ENCODE measurements at regions not wholly inside any gene's neighbourhood (a gene's known extent, or its start where the extent isn't known, plus 50 kb on each side); places are given as distances from the start of the nearest gene placed in this dataset.
A peak's percentile ranks its signal among the peaks of the same experiment; 100 is the strongest.

DNA sequence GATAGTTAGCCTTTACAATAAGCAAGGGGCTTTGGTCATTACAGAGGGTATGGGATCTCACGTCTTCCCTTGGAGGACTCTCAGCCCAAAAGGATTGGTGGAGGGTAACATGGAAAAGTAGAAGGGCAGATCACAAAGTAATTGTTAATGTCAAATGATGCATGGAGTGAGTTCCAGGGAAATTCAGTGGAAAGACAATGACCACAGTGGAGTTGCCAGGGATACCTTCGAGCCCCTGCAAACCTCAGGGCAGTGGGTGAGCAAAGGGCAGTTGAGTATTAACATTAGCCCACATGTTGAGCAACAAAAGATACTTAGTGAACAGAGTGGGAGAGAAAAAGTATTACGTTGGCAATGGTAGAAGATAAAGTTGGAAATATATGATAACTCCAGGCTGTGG, 593.4 kb upstream of the NR2F2 start:
- Histone ChIP-seq H2AFZ (ENCODE audit: control insufficient read depth, low read length) (no peak overlapping the region), H3K36me3 (ENCODE audit: control insufficient read depth in 2 of 2, extremely low read depth in 1 of 2, insufficient read depth in 2 of 2, low read length in 2 of 2) (no peaks in the 10 kb centered on the region), H4K20me1 (ENCODE audit: control insufficient read depth, extremely low read depth, insufficient read depth, low read length) (no peaks in the 10 kb centered on the region), H3K79me2 (ENCODE audit: control insufficient read depth, insufficient read depth, low read length) (no peaks in the 10 kb centered on the region), H3K4me3 (ENCODE audit: control insufficient read depth in 2 of 3, extremely low read depth in 1 of 3, insufficient read depth in 2 of 3, low read depth in 1 of 3, low read length in 3 of 3) (no peak overlapping the region), H3K27ac (ENCODE audit: control insufficient read depth, insufficient read depth, low read length) (no peak overlapping the region), H3K9ac (ENCODE audit: control insufficient read depth, extremely low read depth, insufficient read depth, low read length) (no peak overlapping the region), H3K9me3 (ENCODE audit: control insufficient read depth, low read depth, low read length) (no peaks in the 10 kb centered on the region), H3K4me2 (ENCODE audit: control insufficient read depth, extremely low read depth, insufficient read depth, low read depth, low read length) (no peak overlapping the region), H3K27me3 (ENCODE audit: control insufficient read depth, extremely low read depth, insufficient read depth, low read length) (no peaks in the 10 kb centered on the region), H3K4me1 (ENCODE audit: control insufficient read depth, extremely low read depth, insufficient read depth, low read length) (peaks cover 5% of the 10 kb centered on the region), H3K9me1 (ENCODE audit: control insufficient read depth, extremely low read depth, insufficient read depth, low read length) (no peaks in the 10 kb centered on the region)
- dilution Hi-C loops (cut with MboI; ENCODE audit: extremely low pct_ligation_motif_present, low sequenced_read_pairs): no loop called here
- FAIRE-seq (no peak), DNase-seq (ENCODE audit: low read depth, low spot score) (no peak)
- no peak for TF ChIP-seq EZH2 (IDR thresholded peaks at IDR 0.05; ENCODE audit: low read length)
- TF ChIP-seq, protein P1, sequence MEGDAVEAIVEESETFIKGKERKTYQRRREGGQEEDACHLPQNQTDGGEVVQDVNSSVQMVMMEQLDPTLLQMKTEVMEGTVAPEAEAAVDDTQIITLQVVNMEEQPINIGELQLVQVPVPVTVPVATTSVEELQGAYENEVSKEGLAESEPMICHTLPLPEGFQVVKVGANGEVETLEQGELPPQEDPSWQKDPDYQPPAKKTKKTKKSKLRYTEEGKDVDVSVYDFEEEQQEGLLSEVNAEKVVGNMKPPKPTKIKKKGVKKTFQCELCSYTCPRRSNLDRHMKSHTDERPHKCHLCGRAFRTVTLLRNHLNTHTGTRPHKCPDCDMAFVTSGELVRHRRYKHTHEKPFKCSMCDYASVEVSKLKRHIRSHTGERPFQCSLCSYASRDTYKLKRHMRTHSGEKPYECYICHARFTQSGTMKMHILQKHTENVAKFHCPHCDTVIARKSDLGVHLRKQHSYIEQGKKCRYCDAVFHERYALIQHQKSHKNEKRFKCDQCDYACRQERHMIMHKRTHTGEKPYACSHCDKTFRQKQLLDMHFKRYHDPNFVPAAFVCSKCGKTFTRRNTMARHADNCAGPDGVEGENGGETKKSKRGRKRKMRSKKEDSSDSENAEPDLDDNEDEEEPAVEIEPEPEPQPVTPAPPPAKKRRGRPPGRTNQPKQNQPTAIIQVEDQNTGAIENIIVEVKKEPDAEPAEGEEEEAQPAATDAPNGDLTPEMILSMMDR (optimal IDR thresholded peaks at IDR 0.05 in 1 of 3, IDR thresholded peaks at IDR 0.05 in 1 of 3, conservative IDR thresholded peaks at IDR 0.05 in 1 of 3; ENCODE audit: extremely low read depth in 1 of 3, insufficient read depth in 2 of 3, low read length in 3 of 3): no peak

- peak; percentile 73 for DNase-seq (ENCODE audit: low read depth, low spot score)
- H3K4me1 ChIP-seq (ENCODE audit: control insufficient read depth, extremely low read depth, insufficient read depth, low read length): peaks cover 5% of the 10 kb centered on the region
- H3K27ac ChIP-seq (ENCODE audit: control insufficient read depth, insufficient read depth, low read length): no peak overlapping the region
- no peak overlapping the region for H3K4me3 ChIP-seq (ENCODE audit: control insufficient read depth in 2 of 3, extremely low read depth in 1 of 3, insufficient read depth in 2 of 3, low read depth in 1 of 3, low read length in 3 of 3)
- H3K9me3 ChIP-seq (ENCODE audit: control insufficient read depth, low read depth, low read length): no peaks in the 10 kb centered on the region
- no peaks in the 10 kb centered on the region for H3K79me2 ChIP-seq (ENCODE audit: control insufficient read depth, insufficient read depth, low read length)
- no peak for TF ChIP-seq EZH2 (IDR thresholded peaks at IDR 0.05; ENCODE audit: low read length)
- TF ChIP-seq, protein P1 (optimal IDR thresholded peaks at IDR 0.05 in 1 of 3, IDR thresholded peaks at IDR 0.05 in 1 of 3, conservative IDR thresholded peaks at IDR 0.05 in 1 of 3; ENCODE audit: extremely low read depth in 1 of 3, insufficient read depth in 2 of 3, low read length in 3 of 3): no peak
- H3K9ac ChIP-seq (ENCODE audit: control insufficient read depth, extremely low read depth, insufficient read depth, low read length): no peak overlapping the region
- H4K20me1 ChIP-seq (ENCODE audit: control insufficient read depth, extremely low read depth, insufficient read depth, low read length): no peaks in the 10 kb centered on the region
- no peaks in the 10 kb centered on the region for H3K36me3 ChIP-seq (ENCODE audit: control insufficient read depth in 2 of 2, extremely low read depth in 1 of 2, insufficient read depth in 2 of 2, low read length in 2 of 2)
- H2AFZ ChIP-seq (ENCODE audit: control insufficient read depth, low read length): no peak overlapping the region
- dilution Hi-C loops (cut with MboI; ENCODE audit: extremely low pct_ligation_motif_present, low sequenced_read_pairs): no loop called here
- H3K9me1 ChIP-seq (ENCODE audit: control insufficient read depth, extremely low read depth, insufficient read depth, low read length): no peaks in the 10 kb centered on the region
- FAIRE-seq: peak; percentile 60
- H3K4me2 ChIP-seq (ENCODE audit: control insufficient read depth, extremely low read depth, insufficient read depth, low read depth, low read length): peak overlapping the region; percentile 6
- H3K27me3 ChIP-seq (ENCODE audit: control insufficient read depth, extremely low read depth, insufficient read depth, low read length): no peaks in the 10 kb centered on the region
Measured at GRCh38 chr15:95739131-95739530, 591.4 kb upstream of the NR2F2 start.

Data from keratinocyte (primary cell).